ENCODE measurements at regions not wholly inside any gene's neighbourhood (a gene's known extent, or its start where the extent isn't known, plus 50 kb on each side); places are given as distances from the start of the nearest gene placed in this dataset.
A peak's percentile ranks its signal among the peaks of the same experiment; 100 is the strongest.

DNA sequence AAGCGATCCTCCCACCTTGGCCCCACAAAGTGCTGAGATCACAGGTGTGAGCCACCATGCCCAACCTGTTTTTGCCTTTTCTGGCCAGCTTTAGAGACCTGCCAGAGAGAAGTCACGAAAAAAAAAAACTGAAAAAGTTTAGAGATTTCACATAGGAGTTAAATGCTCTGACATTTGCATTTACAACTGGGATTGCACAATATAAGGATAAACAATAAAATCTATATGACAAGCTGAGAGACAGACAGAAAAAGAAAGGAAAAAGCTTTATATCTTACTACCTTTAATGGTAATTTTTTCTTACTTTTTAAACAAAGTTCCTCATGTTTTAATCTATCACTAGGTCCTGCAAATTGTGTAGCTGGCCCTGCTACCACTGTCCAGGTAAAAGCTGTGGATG lies 466.5 kb downstream of the TXNL1 start:
- no peak for DNase-seq

DNA sequence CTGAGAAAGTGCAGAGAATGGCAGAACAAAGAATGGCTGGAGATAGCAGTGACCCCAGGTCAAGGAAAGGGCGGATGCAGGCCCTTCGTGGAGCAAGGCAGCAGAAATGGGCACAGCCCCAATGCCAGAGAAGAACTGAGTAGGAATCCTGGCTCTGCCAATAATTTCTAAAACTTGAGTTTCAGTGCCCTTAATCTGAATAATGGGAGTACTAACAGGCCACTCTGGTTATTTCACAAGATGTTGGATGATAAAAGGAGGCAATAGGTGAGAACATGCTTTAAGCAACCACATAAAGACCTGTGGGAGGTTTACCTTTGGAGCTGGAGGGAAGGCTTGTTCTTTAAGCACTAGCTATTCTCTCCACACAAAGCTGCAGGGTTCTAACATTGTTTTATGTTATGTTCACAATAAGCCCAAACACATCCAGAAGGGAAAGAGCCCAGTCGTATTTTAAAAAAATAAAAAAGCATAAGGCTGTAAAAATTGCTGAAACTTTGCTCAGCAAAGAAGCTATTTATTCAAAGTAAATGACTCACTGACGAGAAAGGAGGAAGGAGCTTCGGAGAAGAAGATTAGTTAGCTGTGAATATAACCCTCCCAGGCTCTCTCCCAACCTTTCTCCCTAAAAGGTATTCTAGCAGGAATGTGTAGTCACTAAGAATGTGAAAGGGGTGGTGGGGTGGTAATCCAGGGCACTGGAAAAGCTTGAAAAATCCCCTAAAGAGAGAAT lies 470.2 kb downstream of the TXNL1 start:
- DNase-seq, result no peak

DNA sequence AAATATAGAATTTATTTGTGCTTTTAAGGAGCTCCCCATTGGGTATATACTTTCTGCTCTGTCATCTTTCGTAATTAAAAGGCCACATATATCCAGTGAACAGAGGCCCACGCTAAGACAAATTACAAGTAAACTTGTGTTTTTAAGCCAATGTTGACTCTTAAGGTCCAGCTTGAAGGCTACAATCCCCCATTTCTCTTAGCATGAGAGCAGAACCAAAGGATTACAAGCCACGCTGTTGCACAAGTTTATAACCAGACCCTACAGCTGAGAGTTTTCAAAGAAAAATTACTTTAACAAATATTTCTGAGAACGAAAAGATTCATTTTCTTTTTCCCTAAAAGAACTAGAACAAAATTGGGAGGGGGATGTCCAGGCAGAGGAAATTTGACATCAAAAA lies 471.0 kb downstream of the TXNL1 start:
- no peak for DNase-seq

DNA sequence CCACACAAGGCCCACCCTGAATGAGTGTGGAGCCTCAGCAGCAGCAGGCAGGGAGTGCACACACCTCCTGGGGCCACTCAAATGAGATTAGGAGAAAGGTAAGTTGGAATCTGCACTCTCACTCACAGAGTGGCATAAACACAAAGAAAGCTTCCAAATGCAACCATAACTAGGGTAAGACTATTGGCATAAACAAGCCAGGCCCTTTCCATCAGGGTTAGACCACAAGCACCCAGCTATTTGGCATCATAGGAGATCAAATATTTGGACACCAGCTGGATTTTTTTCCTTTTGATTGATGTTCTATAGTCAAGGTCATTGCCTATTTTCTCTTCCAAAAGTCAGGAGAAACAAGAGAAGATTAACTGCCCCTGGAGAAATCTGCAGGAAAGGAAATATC lies 471.5 kb downstream of the TXNL1 start:
- no peak for DNase-seq

DNA sequence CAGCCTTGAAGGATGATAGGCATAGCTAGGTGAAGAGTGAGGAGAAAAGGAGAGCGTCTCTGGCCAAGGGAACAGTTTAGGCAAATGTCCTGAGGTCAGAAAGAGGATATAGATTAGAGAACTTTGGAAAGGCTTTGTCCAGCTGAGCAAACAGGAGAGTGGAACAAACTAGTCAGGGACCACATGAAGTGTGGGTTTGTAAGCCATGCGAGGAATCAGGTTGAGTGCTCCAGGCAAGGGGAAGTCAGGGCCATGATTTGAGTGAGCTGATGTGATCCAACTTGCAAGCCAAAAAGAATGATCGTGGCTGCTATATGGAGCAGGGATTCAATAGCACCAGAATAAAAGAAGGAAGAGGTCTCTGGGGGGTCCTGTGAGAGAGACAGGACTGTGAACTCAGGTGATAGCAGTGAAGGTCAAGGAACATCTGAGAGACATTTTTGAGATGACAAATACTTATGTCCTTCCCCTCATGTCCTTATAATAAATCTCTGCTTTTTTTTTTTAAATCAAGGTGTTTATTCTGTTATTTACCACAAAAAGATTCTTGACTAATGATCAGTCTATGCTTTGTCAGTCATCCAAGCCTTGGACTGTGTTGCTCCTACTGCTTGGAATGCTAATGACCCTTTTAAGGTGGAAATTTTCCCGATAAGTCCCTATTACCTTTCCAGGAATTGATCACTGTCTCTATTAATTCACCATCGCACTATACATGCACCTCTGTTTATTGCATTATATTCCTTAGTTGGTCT lies 472.6 kb downstream of the TXNL1 start:
- no peak for DNase-seq

DNA sequence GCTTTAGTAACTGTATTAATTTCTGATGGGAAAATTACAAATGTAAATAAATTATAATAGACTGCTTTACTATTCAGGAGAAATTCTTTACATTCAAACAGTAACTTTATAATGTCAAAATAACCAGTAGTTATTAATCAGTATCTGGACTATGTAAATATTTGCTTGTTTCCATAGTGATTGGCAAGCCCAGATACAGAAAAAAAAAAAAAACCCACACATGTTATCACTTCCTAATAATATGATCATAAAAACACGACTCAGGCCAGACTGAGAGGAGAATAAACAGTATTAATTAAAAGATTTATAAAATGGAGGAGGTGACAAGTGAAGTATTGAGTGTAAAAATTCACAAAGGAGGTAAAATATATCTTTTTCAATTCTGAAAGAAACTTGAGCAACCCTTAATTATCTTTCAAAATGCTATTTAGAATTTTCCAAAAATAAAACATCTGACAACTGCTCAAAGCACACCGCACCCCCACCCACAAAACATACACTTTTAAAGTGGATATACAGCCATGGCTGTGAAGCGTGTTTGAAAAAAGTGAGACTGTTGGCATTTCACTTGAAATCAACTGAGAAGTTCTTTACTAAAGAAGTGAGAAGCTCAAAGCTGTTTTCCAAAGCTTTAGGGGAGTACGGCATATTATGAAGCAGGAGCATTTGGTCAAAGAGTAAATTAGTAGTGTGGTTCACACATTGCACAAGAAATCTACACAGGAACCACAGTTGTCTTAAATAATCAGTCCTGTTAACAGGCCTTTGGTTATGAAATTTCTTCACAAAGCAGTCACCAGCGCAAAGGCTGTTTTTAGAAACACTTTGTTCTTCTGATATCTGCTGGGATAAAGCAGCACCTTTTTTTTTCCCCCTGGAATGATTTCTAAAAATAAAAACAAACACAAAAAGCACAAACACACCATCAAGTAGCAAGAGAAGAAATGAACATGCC lies 475.8 kb downstream of the TXNL1 start:
- peak; percentile 57 for DNase-seq

DNA sequence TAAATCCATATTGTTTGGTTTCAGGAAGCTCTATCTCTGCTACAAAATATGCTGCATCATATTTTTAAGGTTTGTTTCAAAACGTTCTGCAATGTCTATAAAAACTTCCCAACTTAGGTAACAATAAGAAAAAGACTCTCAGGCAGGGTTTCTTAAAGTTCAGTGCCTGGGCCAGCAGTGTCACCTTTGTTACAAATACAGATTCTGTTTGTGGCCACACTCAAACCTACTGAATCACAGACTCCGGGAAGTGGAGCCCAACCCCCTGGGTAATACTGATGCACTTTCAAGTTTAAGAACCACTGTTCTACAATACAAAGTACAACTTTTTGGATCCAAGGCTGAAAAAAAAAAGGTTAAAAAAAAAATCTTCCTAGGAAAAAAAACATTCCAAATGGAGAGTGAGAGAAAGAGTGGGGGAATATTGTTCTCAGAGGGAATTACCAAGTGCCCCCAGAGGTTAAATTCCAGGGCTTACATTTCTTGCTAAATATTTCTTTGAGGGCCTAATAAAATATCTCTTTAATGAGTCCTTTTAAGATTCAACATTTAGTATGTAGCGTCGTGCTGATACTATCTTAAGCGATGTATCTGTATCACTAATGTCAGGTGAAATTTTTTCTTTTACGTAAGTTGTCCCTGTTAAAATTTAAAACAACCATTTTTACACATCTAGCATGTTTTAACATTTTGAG lies 476.7 kb downstream of the TXNL1 start:
- DNase-seq, result no peak

DNA sequence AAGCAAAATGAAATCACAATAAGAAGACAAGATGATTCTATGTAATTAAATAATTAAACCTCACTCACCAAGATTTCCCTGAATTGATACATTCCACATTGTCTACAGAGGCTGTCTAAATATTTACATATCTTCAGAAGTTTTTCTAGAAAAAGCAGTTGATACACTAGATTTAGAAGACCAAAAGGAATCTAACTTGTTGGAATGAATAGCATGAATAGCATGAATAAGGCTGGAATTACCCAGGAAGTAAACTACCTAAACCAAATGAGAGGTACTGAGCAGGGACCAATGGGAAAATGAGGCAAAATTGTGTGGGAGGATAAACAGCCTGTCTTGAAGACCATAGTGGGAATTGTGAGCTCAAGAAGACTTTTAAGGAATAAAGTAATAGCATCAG lies 479.7 kb downstream of the TXNL1 start:
- DNase-seq, result no peak

DNA sequence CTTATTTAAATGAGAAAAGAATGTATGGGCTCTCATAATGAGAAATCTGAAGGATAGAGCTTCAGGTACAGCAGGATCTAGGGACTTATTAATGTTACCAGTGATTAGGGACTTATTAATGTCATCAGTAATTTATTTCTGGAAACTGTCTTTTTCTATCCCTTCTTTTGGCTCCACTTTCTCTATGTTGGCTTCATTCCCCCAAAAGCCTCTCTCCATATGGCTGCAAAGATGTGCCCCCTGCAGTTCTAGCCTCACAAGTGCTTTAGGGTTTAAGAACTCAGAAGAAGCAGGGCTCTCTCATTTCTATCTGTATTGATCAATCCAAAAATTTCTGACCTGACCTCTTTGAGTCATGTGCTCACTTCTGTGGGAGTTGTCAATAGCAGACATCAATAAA lies 480.9 kb downstream of the TXNL1 start:
- peak; percentile 15 for DNase-seq

DNA sequence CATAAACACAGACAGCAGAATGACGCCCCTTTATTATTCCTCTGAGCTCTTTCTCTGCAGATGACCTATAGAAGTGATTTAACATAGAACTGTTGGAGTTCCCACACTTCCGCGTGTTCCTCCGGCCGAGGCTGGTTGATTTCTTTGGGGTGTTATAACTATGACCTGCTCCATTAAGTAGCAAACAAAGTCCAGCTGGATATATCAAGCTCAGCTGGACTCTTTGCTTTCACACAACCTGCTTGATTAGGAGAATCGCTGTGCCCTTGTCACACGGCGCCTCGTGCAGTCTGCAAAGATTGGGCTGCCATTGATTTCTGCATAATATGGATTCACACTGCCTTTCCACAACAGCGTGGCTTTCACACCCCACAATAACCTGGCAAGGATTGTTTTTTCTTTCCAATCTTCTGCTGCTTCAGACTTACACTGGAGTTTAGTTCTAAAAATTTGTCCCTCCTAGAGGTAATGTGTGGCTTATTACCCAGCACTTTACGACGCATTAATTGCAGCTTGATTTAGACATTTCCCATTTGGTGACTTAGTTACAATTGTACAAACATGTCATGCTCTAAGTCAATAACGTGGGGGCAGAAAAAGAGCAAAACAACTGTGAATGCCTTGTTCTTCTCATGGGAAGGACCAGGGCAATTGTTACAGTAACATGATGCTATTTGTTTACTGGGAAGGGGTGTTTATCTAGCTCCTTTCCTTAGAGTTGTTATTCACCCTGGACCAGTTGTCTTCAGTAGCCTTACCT lies 485.7 kb downstream of the TXNL1 start:
- DNase-seq, result no peak

DNA sequence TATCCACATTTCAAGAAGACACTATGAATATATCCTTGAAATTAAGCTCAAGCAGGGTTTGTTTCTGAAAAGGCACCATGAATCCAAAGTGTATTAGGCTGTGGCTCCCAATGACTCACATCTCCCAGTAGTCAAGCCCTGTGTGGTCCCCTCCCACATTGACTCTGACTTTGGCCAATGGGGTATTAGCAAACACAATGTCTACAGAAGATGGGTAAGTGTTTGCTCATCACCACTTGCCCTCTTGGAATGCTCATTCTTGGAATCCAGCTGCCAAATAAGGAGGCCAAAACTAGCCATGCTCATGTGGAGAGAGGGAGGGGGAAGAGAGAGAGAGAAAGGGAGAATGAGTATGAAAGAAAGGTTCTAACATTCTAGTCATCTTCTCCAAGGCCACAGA lies 490.0 kb downstream of the TXNL1 start:
- no peak for DNase-seq

DNA sequence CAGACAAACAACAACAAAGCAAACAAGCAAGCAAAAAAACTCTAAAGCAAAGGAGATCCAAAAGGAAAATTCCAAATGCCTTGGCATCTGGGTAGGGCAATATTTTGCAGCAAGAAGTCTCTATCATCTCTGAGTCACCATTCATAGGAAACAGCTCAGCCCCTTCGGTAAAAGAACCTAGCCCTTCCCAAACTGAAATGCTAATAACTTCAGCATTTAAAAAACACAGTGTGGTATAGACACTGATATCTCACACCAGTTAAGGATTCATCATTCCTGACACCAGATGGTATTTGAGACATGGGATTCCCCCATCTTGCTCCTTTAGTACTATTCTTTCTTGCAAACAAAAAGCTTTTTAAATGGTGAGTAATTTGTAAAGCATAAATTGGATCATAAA lies 491.8 kb downstream of the TXNL1 start:
- no peak for DNase-seq

DNA sequence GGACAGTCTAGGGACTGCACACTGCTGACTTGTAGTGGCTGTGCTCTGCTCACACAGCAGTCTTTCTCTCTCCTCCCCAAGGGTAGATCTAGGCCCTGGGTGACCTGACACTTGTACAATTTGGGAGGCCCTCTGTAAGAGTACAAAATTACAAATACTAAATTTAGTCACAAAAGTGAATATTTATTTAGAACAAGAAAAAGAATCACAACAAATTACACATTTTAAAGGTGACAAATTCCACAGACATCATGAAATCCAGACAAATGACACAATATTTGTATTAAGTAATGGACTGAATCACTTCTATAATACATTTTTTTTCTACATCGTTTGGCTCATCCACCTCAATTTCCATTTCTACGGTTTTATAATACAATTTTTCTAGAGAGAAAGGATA lies 496.4 kb downstream of the TXNL1 start:
- no peak for DNase-seq

DNA sequence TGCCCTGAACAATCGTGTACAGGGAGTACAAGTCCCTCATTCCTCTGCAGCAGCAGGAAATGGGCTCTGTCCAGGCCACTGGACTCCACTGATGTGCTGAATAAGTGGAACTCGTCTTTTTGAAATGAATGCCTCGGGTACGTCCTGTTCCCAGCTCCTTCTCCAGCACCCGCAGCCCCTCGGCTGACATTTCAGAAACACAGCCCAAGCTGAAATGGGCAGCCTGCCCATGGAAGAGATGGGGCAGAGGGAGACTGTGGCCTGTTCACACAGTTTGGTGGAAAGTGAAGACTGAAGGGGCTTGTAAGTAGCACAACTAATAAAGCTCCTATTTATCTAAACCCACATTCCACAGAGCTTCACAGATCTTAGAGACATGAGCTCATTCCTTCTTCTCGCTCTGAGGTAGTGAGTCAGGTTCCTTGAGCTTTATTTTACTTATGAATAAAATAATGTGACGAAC lies 498.6 kb downstream of the TXNL1 start:
- DNase-seq, result no peak

DNA sequence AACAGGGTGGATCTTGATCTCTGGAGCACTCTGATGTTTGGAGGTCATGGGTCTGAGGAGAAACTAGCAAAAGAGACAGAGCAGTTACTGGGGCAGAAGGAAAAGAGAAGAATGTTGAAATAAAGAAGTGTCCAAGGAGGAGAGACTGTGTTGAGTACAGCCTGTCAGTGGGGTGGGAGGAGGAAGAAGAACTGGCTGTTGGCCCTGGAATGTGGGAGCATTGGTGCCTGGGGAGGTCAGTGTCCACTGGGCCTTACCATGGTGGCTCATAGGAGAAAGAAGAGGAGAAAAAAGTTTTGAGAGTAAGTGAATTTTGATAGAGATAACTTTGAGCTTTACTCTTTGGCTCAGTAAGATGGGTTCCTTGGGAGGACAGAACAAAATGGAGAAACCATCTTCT lies 499.0 kb downstream of the TXNL1 start:
- DNase-seq, result no peak

DNA sequence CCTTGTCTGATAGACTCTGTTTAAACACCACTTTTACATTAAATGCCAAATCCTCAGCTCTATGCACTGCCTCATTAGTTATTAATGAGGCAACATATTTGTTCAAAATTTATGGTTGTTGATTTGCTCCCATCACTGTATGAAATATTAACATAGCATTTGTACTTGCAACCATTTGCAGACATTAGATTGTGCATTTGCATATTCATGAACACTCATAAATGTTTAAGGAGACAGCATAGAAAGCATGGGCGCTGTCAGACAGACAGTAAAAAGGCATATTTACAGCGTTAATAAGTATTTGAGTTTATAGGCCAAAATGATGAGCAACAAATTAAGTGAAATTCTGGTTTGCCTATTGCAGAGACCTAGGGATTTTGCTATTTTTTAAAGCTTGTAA lies 502.3 kb downstream of the TXNL1 start:
- DNase-seq, result no peak

DNA sequence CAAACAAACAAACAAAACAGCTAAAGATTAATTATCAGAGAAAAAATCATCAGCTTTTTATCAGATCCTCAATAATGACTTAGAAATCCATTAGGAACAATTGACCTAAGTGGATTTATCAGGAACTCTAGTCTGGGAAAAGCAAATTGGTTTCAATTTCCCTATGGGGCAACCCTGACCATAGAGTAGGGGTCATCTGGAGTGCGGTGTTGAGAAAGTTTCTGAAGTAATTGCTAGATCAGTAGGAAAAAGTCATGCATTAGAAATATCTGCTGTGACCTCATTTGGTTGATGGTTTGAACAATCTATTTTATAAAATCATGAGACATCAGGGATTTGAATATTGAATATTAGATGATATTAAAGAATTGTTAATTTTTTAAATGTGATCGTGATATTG lies 507.9 kb downstream of the TXNL1 start:
- DNase-seq, result no peak

DNA sequence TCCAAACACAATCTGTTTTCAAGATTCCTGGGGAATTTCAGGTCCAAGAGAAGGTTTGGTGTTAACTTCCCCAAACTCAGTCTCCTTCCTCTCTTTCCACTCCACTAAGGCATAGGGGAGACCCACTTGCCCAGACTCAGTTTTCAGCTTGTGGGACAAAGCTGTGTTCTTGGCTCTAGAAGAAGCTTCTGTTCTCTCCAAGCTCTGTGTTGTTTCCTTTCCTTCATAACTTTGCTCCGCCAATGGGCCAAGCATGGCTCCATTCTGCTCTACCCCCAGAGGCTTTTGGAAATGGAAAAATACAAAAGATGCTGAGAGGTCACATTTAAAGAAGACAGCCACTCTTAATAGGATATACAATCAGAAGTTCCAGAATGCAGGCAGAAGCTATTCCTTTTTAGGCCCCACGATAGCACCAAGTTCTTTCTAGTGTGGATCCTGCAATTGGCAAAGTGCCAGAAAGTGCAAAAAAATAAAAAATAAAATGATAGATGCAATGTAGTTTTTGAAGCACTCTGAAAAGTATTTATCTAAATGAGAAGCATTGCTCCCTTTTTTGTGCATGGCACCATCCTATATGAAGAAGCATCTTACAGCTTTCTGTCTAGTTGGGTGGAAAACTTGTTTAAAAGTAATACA lies 510.1 kb downstream of the TXNL1 start:
- no peak for DNase-seq

DNA sequence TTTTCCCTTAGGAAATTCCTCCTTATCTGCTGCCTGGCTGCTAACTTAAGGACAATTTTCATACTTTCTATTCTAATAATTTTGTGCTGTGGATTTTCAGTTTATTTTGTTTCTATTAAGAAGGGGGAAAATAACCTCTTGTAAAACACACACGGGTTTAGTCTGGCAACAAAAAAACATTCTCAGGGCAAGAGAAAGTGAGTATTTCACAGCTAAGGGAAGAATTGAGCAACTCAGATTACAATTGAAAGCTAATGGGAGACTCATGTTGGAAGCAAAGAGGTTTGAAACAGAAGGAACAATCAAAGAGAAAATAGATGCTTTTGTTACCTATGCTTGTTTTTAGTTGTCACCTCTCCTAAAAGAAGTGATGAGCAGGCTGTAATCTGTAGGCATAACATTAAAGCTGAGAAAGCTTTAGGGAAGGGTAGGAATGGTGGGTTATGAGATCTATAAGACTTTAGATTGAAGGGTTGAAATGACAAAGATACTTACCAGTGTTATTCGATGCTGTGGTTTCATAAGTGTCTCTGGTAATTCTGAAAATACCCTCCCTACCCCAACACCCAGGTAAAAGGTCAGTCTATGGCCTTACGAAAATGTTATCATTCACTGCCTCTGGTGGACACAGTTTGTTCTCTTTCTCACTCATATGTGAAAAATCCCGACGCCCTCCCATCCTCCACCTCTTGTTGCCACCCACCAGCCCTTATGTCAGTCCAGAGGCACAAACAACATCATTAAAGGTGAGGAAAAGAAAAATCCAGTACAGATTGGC lies 510.9 kb downstream of the TXNL1 start:
- DNase-seq, result no peak

DNA sequence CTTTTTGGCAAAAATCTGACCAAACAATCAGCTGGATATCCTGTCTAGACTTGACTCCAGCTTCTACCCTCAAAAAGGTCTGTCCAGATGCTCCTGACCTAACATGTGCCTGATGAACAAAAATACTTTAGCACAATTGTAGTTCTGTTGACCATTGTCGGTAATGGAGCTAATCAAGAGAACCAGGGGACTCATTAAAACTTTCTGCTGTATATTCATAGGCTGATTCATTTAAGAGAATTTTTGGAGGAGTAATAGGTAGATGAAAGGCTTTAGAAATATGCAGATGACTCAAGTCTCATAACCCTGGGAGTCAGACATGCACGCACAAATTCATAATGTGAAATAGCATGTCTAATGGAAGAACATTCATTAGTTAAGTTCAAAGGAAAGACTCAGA lies 514.2 kb downstream of the TXNL1 start:
- no peak for DNase-seq
